ENCODE measurements at regions not wholly inside any gene's neighbourhood (a gene's known extent, or its start where the extent isn't known, plus 50 kb on each side); places are given as distances from the start of the nearest gene placed in this dataset.
"Not testable (repeated sequence)": the region's sequence is repeated elsewhere in the genome, so short reads cannot be mapped to it uniquely, and the experiment has no call there.

DNA sequence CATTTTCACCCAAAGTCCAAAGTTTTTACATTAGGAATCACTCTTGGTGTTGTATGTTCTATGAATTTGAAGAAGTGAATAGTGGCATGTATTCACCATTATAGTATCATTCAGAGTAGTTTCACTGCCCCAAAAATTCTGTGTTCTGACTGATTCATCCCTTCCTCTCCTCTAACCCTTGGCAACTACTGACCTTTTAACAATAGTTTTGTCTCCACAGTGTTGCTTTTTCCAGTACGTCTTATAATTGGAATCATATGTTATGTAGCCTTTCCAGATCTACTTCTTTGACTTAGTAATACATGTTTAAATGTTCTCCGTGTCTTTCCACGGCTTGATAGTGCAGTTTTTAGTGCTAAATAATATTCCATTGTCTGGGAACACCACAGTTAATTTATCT is 379.0 kb upstream of the SGO1 start:
- no peak overlapping the region for H3K4me3 ChIP-seq
- TF ChIP-seq, protein P1, sequence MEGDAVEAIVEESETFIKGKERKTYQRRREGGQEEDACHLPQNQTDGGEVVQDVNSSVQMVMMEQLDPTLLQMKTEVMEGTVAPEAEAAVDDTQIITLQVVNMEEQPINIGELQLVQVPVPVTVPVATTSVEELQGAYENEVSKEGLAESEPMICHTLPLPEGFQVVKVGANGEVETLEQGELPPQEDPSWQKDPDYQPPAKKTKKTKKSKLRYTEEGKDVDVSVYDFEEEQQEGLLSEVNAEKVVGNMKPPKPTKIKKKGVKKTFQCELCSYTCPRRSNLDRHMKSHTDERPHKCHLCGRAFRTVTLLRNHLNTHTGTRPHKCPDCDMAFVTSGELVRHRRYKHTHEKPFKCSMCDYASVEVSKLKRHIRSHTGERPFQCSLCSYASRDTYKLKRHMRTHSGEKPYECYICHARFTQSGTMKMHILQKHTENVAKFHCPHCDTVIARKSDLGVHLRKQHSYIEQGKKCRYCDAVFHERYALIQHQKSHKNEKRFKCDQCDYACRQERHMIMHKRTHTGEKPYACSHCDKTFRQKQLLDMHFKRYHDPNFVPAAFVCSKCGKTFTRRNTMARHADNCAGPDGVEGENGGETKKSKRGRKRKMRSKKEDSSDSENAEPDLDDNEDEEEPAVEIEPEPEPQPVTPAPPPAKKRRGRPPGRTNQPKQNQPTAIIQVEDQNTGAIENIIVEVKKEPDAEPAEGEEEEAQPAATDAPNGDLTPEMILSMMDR (IDR thresholded peaks at IDR 0.05) = no peak
- H3K27me3 ChIP-seq = no peaks in the 10 kb centered on the region
- intact Hi-C loops (cut with DNase I; ENCODE audit: low total_unique reads) = no loop called here
- H3K4me1 ChIP-seq = no peaks in the 10 kb centered on the region
- no peak overlapping the region for H3K27ac ChIP-seq
- DNase-seq = no peak
- H3K9me3 ChIP-seq = no peaks in the 10 kb centered on the region
- no peaks in the 10 kb centered on the region for H3K36me3 ChIP-seq

DNA sequence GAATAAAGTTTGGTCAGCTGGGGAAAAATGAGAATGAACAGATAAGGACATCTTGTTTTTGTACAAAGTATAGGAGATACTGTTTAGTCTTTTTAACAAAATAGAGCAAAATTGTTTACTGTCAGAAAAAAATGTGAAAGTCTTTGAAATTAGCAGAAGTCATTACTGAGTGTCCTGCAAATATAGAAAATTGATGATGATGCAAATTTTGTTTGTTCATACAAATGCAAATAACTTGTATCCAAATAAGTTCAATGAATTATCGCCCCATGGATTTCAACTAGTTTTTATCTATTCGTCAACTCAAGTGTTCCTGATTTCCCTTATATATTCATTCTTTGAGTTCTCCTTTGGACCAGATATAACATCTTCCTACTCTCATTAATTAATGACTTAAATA is 378.0 kb upstream of the SGO1 start:
- H3K4me1 ChIP-seq = no peaks in the 10 kb centered on the region
- TF ChIP-seq, protein P1 (IDR thresholded peaks at IDR 0.05) = no peak
- H3K36me3 ChIP-seq = no peaks in the 10 kb centered on the region
- DNase-seq = no peak
- intact Hi-C loops (cut with DNase I; ENCODE audit: low total_unique reads) = no loop called here
- no peaks in the 10 kb centered on the region for H3K9me3 ChIP-seq
- no peaks in the 10 kb centered on the region for H3K27me3 ChIP-seq
- no peak overlapping the region for H3K27ac ChIP-seq
- H3K4me3 ChIP-seq = no peak overlapping the region

DNA sequence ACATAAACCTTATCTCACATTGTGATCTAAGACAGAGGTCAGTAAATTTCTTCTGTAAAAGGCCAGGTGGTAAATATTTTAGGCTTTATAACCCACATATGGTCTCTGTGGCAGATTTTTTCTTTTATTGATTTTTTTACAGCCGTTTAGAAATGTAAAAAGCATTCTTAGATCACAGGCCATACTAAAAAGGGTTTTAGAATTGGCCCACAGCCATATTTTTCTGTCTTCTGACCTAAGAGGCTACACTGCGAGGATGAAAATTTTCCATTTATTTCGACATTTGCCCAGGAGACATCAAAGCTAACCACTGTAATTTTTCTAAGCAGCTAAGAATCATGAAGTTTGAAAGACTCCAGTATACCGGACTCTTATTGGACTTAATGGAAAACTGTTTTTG is 377.2 kb upstream of the SGO1 start:
- H3K4me3 ChIP-seq = no peak overlapping the region
- no peak overlapping the region for H3K27ac ChIP-seq
- DNase-seq = no peak
- no peaks in the 10 kb centered on the region for H3K36me3 ChIP-seq
- H3K9me3 ChIP-seq = no peaks in the 10 kb centered on the region
- no peaks in the 10 kb centered on the region for H3K4me1 ChIP-seq
- TF ChIP-seq, protein P1 (IDR thresholded peaks at IDR 0.05) = no peak
- H3K27me3 ChIP-seq = no peaks in the 10 kb centered on the region
- intact Hi-C loops (cut with DNase I; ENCODE audit: low total_unique reads) = no loop called here

DNA sequence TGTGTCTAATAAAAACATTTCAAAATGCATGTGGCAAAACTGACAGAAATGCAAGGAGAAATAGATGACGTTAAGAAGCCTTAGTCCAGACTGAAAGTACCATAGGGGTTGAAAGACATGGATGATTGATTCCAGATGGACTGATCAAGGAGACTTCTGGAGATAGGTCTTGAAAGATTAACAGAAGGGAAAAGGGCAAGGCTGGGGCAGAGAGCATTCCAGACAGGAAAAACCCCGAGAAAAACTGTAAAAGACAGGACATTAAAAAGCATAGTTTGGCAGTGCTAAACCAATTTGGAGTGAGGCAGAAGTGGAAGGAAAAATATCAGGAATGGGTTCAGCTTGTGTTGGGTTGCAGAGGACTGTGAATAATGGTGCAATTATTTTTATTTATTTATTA is 375.2 kb upstream of the SGO1 start:
- H3K27ac ChIP-seq = no peak overlapping the region

DNA sequence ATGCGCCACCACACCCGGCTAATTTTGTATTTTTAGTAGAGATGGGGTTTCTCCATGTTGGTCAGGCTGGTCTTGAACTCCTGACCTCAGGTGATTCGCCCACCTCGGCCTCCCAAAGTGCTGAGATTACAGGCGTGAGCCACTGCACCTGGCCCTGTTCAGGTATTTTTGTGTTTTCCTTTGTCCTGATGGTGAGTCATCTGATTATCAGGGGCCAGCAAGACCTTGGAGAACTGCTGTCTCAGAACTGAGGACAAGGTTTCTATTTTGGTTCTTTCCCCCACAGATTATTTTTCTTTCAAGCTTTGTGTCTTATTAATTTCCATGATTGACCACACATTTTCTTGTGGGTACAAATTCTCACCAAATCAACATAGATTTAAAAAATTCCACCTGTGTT is 374.4 kb upstream of the SGO1 start:
- H3K4me1 ChIP-seq; intact Hi-C loops (cut with DNase I; ENCODE audit: low total_unique reads): not testable (repeated sequence)

More for the DNA sequence above, 375.2 kb upstream of the SGO1 start:
- DNase-seq = no peak
- Histone ChIP-seq H3K9me3 (no peaks in the 10 kb centered on the region), H3K4me1 (no peaks in the 10 kb centered on the region), H3K27me3 (no peaks in the 10 kb centered on the region), H3K36me3 (no peaks in the 10 kb centered on the region), H3K4me3 (no peak overlapping the region)
- intact Hi-C loops (cut with DNase I; ENCODE audit: low total_unique reads) = no loop called here
- TF ChIP-seq, protein P1 (IDR thresholded peaks at IDR 0.05) = no peak

DNA sequence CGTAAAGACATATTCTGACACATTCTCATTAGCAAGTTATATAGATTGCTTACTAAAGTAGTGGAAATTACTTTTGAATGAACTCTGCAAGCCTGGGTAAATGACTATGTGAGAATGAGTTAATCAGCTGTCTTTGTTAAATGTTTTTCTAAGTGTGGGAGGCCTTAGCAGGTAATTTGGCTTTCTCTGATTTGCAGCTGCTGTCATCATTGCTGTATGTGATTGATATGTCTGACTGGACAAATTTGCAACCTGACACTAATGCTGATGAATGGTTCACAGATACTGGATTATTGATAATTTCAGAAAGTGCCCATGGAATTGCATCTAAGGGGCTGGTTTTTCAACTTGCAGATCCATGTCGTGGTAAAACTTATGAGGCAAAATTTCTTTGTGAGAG is 372.2 kb upstream of the SGO1 start:
- Histone ChIP-seq H3K4me3 (no peak overlapping the region), H3K4me1 (no peaks in the 10 kb centered on the region), H3K27me3 (no peaks in the 10 kb centered on the region), H3K36me3 (no peaks in the 10 kb centered on the region), H3K9me3 (no peaks in the 10 kb centered on the region), H3K27ac (no peak overlapping the region)
- DNase-seq = no peak
- intact Hi-C loops (cut with DNase I; ENCODE audit: low total_unique reads) = no loop called here
- TF ChIP-seq, protein P1 (IDR thresholded peaks at IDR 0.05) = no peak

More for the DNA sequence above, 374.4 kb upstream of the SGO1 start:
- H3K4me3 ChIP-seq, DNase-seq, H3K27ac ChIP-seq, H3K36me3 ChIP-seq, H3K27me3 ChIP-seq, H3K9me3 ChIP-seq: not testable (repeated sequence)

Measured in tibial artery (tissue), 4 donors.